Type B pancreatic cell (in vitro differentiated cells): ENCODE measurements at regions not wholly inside any gene's neighbourhood (a gene's known extent, or its start where the extent isn't known, plus 50 kb on each side); places are given as distances from the start of the nearest gene placed in this dataset.

ENCODE experiments used
- DNase-seq: peaks from one replicate; pipeline ENCODE4 v3.0.0; 2021; ENCODE audit warnings: mixed read lengths; ENCODE audit not compliant: unreplicated experiment; ENCODE audit errors: extremely low spot score
- H3K27ac Mint-ChIP-seq: 2 replicates; pipeline ENCODE4 v1.8.0; 2021; ENCODE audit warnings: mild to moderate bottlenecking, mixed read lengths
- H3K27me3 Mint-ChIP-seq: 2 replicates; pipeline ENCODE4 v1.8.0; 2021; ENCODE audit warnings: mixed read lengths
- H3K36me3 Mint-ChIP-seq: 2 replicates; pipeline ENCODE4 v1.8.0; 2021; ENCODE audit warnings: mixed read lengths
- H3K4me1 Mint-ChIP-seq: one replicate; pipeline ENCODE4 v1.8.0; 2021; ENCODE audit warnings: mixed read lengths; ENCODE audit not compliant: unreplicated experiment
- H3K4me3 Mint-ChIP-seq: 2 replicates; pipeline ENCODE4 v1.8.0; 2021; ENCODE audit warnings: mild to moderate bottlenecking, mixed read lengths
- H3K9me3 Mint-ChIP-seq: 2 replicates; pipeline ENCODE4 v1.8.0; 2021; ENCODE audit warnings: mixed read lengths
- CTCF ChIP-seq: fragments of 200-600 bp; sonication (generic); conservative IDR thresholded peaks from 2 replicates; pipeline ENCODE4 v1.5.0; 2021; ENCODE audit warnings: antibody characterized with exemption, mild to moderate bottlenecking

GRCh38 chrX:140393507-140393906, 111.4 kb downstream of the SOX3 start:
- Mint-ChIP-seq H3K27ac (no peak overlapping the region), H3K27me3 (peaks cover 4% of the 10 kb centered on the region), H3K4me1 (no peaks in the 10 kb centered on the region), H3K36me3 (no peaks in the 10 kb centered on the region), H3K4me3 (no peak overlapping the region), H3K9me3 (no peaks in the 10 kb centered on the region)
- no peak for TF ChIP-seq CTCF
- DNase-seq, result no peak

- no peaks in the 10 kb centered on the region for H3K4me1 Mint-ChIP-seq
- TF ChIP-seq CTCF, result no peak
- no peaks in the 10 kb centered on the region for H3K27me3 Mint-ChIP-seq
- no peak overlapping the region for H3K27ac Mint-ChIP-seq
- no peaks in the 10 kb centered on the region for H3K36me3 Mint-ChIP-seq
- no peaks in the 10 kb centered on the region for H3K9me3 Mint-ChIP-seq
- no peak overlapping the region for H3K4me3 Mint-ChIP-seq
- DNase-seq, result no peak
These were observed 113.6 kb downstream of the SOX3 start for GRCh38 chrX:140391313-140391712.

GRCh38 chrX:140389331-140389730, 115.5 kb downstream of the SOX3 start:
- no peaks in the 10 kb centered on the region for H3K36me3 Mint-ChIP-seq
- no peak overlapping the region for H3K4me3 Mint-ChIP-seq
- H3K27me3 Mint-ChIP-seq, result no peaks in the 10 kb centered on the region
- no peaks in the 10 kb centered on the region for H3K9me3 Mint-ChIP-seq
- TF ChIP-seq CTCF, result no peak
- H3K4me1 Mint-ChIP-seq, result no peaks in the 10 kb centered on the region
- H3K27ac Mint-ChIP-seq, result no peak overlapping the region
- no peak for DNase-seq

- H3K27ac Mint-ChIP-seq, result no peak overlapping the region
- H3K9me3 Mint-ChIP-seq, result no peaks in the 10 kb centered on the region
- H3K36me3 Mint-ChIP-seq, result no peaks in the 10 kb centered on the region
- H3K4me1 Mint-ChIP-seq, result no peaks in the 10 kb centered on the region
- no peak for DNase-seq
- TF ChIP-seq CTCF, result no peak
- no peak overlapping the region for H3K4me3 Mint-ChIP-seq
- H3K27me3 Mint-ChIP-seq, result peaks cover 14% of the 10 kb centered on the region
These were observed 142.0 kb downstream of the SOX3 start for GRCh38 chrX:140362861-140363260.

GRCh38 chrX:140360924-140361323, 143.9 kb downstream of the SOX3 start:
- Mint-ChIP-seq H3K9me3 (no peaks in the 10 kb centered on the region), H3K4me3 (no peak overlapping the region)

More at GRCh38 chrX:140360924-140361323, 143.9 kb downstream of the SOX3 start:
- no peaks in the 10 kb centered on the region for H3K36me3 Mint-ChIP-seq
- TF ChIP-seq CTCF, result no peak
- H3K4me1 Mint-ChIP-seq, result no peaks in the 10 kb centered on the region
- H3K27me3 Mint-ChIP-seq, result peaks cover 25% of the 10 kb centered on the region
- no peak for DNase-seq
- H3K27ac Mint-ChIP-seq, result no peak overlapping the region
